Smooth muscle cell (in vitro differentiated cells): ENCODE measurements at regions not wholly inside any gene's neighbourhood (a gene's known extent, or its start where the extent isn't known, plus 50 kb on each side); places are given as distances from the start of the nearest gene placed in this dataset.

Experiments used
- DNase-seq: peaks from one replicate; lab custom pipeline; 2025; ENCODE audit not compliant: unreplicated experiment; lab: John Stamatoyannopoulos, UW
- H2AFZ ChIP-seq: fragments of 200-600 bp; sonication (generic); 2 replicates; pipeline ENCODE4 v1.6.0; 2016; ENCODE audit warnings: antibody characterized with exemption, low read depth, mild to moderate bottlenecking
- H3F3A ChIP-seq: fragments of 200-600 bp; sonication (generic); 2 replicates; pipeline ENCODE4 v1.6.0; 2017; ENCODE audit warnings: antibody characterized with exemption, low read depth
- H3K27ac ChIP-seq: fragments of 200-600 bp; sonication (generic); 2 replicates; pipeline ENCODE4 v1.5.1; 2016; ENCODE audit warnings: low read depth, mild to moderate bottlenecking
- H3K27me3 ChIP-seq: fragments of 200-600 bp; sonication (generic); 2 replicates; pipeline ENCODE4 v1.6.1; 2016; ENCODE audit warnings: low read depth, mild to moderate bottlenecking
- H3K36me3 ChIP-seq: fragments of 200-600 bp; sonication (generic); 2 replicates; pipeline ENCODE4 v1.5.1; 2016; ENCODE audit warnings: low read depth
- H3K4me1 ChIP-seq: fragments of 200-600 bp; sonication (generic); 2 replicates; pipeline ENCODE4 v1.5.1; 2016; ENCODE audit warnings: low read depth
- H3K4me2 ChIP-seq: fragments of 200-600 bp; sonication (generic); 2 replicates; pipeline ENCODE4 v1.6.0; 2016; ENCODE audit warnings: mild to moderate bottlenecking
- H3K4me3 ChIP-seq: fragments of 200-600 bp; sonication (generic); 2 replicates; pipeline ENCODE4 v1.5.1; 2016; ENCODE audit warnings: mild to moderate bottlenecking
- H3K79me2 ChIP-seq: fragments of 200-600 bp; sonication (generic); 2 replicates; pipeline ENCODE4 v1.6.0; 2016; ENCODE audit warnings: low read depth, mild to moderate bottlenecking
- H3K9ac ChIP-seq: fragments of 200-600 bp; sonication (generic); 2 replicates; pipeline ENCODE4 v1.6.0; 2016; ENCODE audit warnings: low read depth
- H3K9me3 ChIP-seq: fragments of 200-600 bp; sonication (generic); replicated peaks from 2 replicates; pipeline ENCODE4 v1.5.1; 2016; ENCODE audit warnings: low read depth
- H4K20me1 ChIP-seq: fragments of 200-600 bp; sonication (generic); 2 replicates; pipeline ENCODE4 v1.6.0; 2016; ENCODE audit warnings: low read depth
- CTCF ChIP-seq: fragments of 200-600 bp; sonication (generic); IDR thresholded peaks from 2 replicates; pipeline ENCODE4 v1.5.1; 2017; ENCODE audit warnings: borderline replicate concordance, mild to moderate bottlenecking, antibody characterized with exemption; ENCODE audit not compliant: insufficient read depth, poor library complexity, severe bottlenecking
- WGBS: methylation state at CpG from one replicate; pipeline ENCODE4 v1.1.7; 2016; ENCODE audit warnings: low lambda C conversion rate; 5-methylcytosine and 5-hydroxymethylcytosine counted together

GRCh38 chr5:34516166-34516565 lies 140.0 kb upstream of the RAI14 start:
- H3F3A ChIP-seq = peaks cover 6% of the 10 kb centered on the region
- H3K4me1 ChIP-seq = no peaks in the 10 kb centered on the region
- no peaks in the 10 kb centered on the region for H4K20me1 ChIP-seq
- H3K4me2 ChIP-seq = no peak overlapping the region
- no peak overlapping the region for H3K4me3 ChIP-seq
- H3K36me3 ChIP-seq = no peaks in the 10 kb centered on the region
- no peak for DNase-seq
- no peak for TF ChIP-seq CTCF
- no peak overlapping the region for H3K27ac ChIP-seq
- H3K9ac ChIP-seq = no peak overlapping the region
- H3K79me2 ChIP-seq = no peaks in the 10 kb centered on the region
- 89% methylated on average over 1 of the region's 1 CpG for WGBS
- H2AFZ ChIP-seq = no peak overlapping the region
- H3K9me3 ChIP-seq = no peaks in the 10 kb centered on the region
- H3K27me3 ChIP-seq = no peaks in the 10 kb centered on the region

- 85% methylated on average over 6 of the region's 6 CpGs for WGBS
- no peak overlapping the region for H3K27ac ChIP-seq
- no peaks in the 10 kb centered on the region for H3K36me3 ChIP-seq
- no peak overlapping the region for H3K9ac ChIP-seq
- no peak for DNase-seq
- H3F3A ChIP-seq = peaks cover 6% of the 10 kb centered on the region
- no peak overlapping the region for H3K4me2 ChIP-seq
- H3K27me3 ChIP-seq = no peaks in the 10 kb centered on the region
- no peaks in the 10 kb centered on the region for H4K20me1 ChIP-seq
- no peaks in the 10 kb centered on the region for H3K9me3 ChIP-seq
- no peaks in the 10 kb centered on the region for H3K4me1 ChIP-seq
- H3K4me3 ChIP-seq = no peak overlapping the region
- no peak for TF ChIP-seq CTCF
- no peaks in the 10 kb centered on the region for H3K79me2 ChIP-seq
- H2AFZ ChIP-seq = no peak overlapping the region
Observed at GRCh38 chr5:34516686-34517085, 139.4 kb upstream of the RAI14 start.

- Histone ChIP-seq H3K27ac (no peak overlapping the region), H3F3A (peaks cover 6% of the 10 kb centered on the region), H4K20me1 (no peaks in the 10 kb centered on the region), H3K79me2 (no peaks in the 10 kb centered on the region), H3K4me2 (no peak overlapping the region), H3K27me3 (no peaks in the 10 kb centered on the region), H3K36me3 (no peaks in the 10 kb centered on the region), H3K9me3 (no peaks in the 10 kb centered on the region), H3K4me3 (no peak overlapping the region), H2AFZ (no peak overlapping the region), H3K4me1 (no peaks in the 10 kb centered on the region), H3K9ac (no peak overlapping the region)
- DNase-seq = no peak
- no peak for TF ChIP-seq CTCF
- WGBS = 32% methylated on average over 2 of the region's 2 CpGs
Observed at GRCh38 chr5:34517249-34517648, 138.9 kb upstream of the RAI14 start.

- Histone ChIP-seq H3K27ac (no peak overlapping the region), H3K27me3 (no peaks in the 10 kb centered on the region), H3K79me2 (no peaks in the 10 kb centered on the region), H3K36me3 (no peaks in the 10 kb centered on the region), H3F3A (peaks cover 16% of the 10 kb centered on the region), H3K9me3 (no peaks in the 10 kb centered on the region), H3K4me3 (no peak overlapping the region), H4K20me1 (no peaks in the 10 kb centered on the region), H3K4me2 (no peak overlapping the region), H2AFZ (no peak overlapping the region), H3K9ac (no peak overlapping the region), H3K4me1 (peaks cover 9% of the 10 kb centered on the region)
- 64% methylated on average over 3 of the region's 3 CpGs for WGBS
- no peak for DNase-seq
- no peak for TF ChIP-seq CTCF
Observed at GRCh38 chr5:34519489-34520220, 136.5 kb upstream of the RAI14 start.
